Ascending aorta (tissue), 2 donors: ENCODE measurements at regions not wholly inside any gene's neighbourhood (a gene's known extent, or its start where the extent isn't known, plus 50 kb on each side); places are given as distances from the start of the nearest gene placed in this dataset.

ENCODE experiments used
- DNase-seq, 2 donors: peaks; one replicate each; pipeline ENCODE4 v3.0.0-alpha.2; 2019; ENCODE audit warnings: low spot score in 2 of 2
- H3K27ac ChIP-seq, 2 donors: fragments of 200-600 bp; sonication (generic); one replicate each; pipeline ENCODE4 v1.5.1; 2016 to 2017; ENCODE audit warnings: mild to moderate bottlenecking in 1 of 2
- H3K27me3 ChIP-seq: fragments of 200-600 bp; sonication (generic); one replicate; pipeline ENCODE4 v1.5.1; 2017
- H3K36me3 ChIP-seq, 2 donors: fragments of 200-600 bp; sonication (generic); one replicate each; pipeline ENCODE4 v1.5.1; 2016
- H3K4me1 ChIP-seq, 2 donors: fragments of 200-600 bp; sonication (generic); one replicate each; pipeline ENCODE4 v1.5.1; 2016 to 2017; ENCODE audit warnings: mild to moderate bottlenecking in 1 of 2
- H3K4me3 ChIP-seq, 2 donors: fragments of 200-600 bp; sonication (generic); one replicate each; pipeline ENCODE4 v1.5.1; 2016 to 2017; ENCODE audit warnings: mild to moderate bottlenecking in 1 of 2
- H3K9me3 ChIP-seq, 2 donors: fragments of 200-600 bp; sonication (generic); one replicate each; pipeline ENCODE4 v1.5.1; 2016
- intact Hi-C: fragments of 100-400 bp; cut with DNase I; formaldehyde crosslinking; loops from one replicate; pipeline ENCODE4 v1.15.1; 2023
- TF ChIP-seq, protein P1 (sequence below), 3 experiments: fragments of 200-600 bp in 2 of 3; fragments of 450-650 bp in 1 of 3; sonication (generic) in 2 of 3; IDR thresholded peaks; one replicate each; pipeline ENCODE4 v1.5.1; 2016 to 2019; ENCODE audit warnings: antibody characterized with exemption in 3 of 3, mild to moderate bottlenecking in 1 of 3, moderate library complexity in 1 of 3

DNA sequence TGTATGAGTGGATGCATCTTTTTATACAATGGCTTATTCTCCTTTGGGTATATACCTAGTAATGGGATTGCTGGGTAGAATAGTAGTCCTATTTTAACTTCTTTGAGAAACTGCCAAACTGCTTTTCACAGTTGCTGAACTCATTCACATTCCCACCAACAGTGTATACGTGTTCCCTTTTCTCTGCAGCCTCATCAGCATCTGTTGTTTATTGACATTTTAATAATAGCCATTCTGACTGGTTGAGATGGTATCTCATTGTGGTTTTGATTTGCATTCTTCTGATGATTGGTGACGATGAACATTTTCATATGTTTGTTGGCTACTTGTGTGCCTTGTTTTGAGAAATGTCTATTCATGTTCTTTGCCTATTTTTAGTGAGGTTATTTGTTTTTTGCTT lies 687.0 kb upstream of the EPHA5 start:
- no peak for DNase-seq
- H3K36me3 ChIP-seq: no peaks in the 10 kb centered on the region
- TF ChIP-seq, protein P1, sequence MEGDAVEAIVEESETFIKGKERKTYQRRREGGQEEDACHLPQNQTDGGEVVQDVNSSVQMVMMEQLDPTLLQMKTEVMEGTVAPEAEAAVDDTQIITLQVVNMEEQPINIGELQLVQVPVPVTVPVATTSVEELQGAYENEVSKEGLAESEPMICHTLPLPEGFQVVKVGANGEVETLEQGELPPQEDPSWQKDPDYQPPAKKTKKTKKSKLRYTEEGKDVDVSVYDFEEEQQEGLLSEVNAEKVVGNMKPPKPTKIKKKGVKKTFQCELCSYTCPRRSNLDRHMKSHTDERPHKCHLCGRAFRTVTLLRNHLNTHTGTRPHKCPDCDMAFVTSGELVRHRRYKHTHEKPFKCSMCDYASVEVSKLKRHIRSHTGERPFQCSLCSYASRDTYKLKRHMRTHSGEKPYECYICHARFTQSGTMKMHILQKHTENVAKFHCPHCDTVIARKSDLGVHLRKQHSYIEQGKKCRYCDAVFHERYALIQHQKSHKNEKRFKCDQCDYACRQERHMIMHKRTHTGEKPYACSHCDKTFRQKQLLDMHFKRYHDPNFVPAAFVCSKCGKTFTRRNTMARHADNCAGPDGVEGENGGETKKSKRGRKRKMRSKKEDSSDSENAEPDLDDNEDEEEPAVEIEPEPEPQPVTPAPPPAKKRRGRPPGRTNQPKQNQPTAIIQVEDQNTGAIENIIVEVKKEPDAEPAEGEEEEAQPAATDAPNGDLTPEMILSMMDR (IDR thresholded peaks at IDR 0.05): no peak
- H3K27ac ChIP-seq: no peak overlapping the region
- no peaks in the 10 kb centered on the region for H3K27me3 ChIP-seq
- intact Hi-C loops: no loop called here
- no peaks in the 10 kb centered on the region for H3K4me1 ChIP-seq
- H3K4me3 ChIP-seq: no peak overlapping the region
- no peaks in the 10 kb centered on the region for H3K9me3 ChIP-seq

DNA sequence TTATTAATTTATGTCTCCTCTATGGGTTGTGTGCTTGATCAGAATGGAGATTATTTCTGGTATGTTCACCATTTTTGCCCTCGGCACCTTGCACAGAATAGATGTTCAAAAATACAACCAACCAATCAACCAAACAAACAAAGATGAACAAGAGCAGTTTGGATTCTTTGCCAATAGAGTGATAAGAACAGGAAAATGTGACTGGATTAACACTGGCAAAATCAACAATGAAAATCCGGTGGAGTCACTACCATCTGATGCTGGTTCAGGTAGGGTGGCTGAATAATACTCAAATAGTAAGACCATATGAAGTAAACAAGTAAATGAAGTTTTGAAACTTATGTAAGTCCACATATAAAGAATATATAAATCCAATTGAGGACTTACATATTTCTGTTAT lies 685.0 kb upstream of the EPHA5 start:
- intact Hi-C loops: no loop called here

DNA sequence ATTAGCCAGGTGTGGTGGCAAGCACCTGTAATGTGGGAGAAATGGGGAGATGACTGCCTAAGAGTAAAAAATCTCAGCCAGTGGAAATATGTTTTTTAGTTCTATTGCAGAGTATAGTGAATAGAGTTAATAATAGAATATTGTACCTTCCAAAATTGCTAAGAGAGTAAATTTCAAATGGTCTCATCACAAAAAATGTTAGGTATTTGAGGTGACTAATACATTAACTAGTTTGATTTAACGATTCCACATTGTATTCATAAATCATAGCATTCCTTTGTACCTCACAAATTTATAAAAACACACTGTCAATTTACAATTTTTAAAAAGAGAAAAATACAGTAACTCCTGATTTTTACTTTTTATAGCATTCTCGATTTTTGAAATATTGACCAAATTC lies 681.5 kb upstream of the EPHA5 start:
- intact Hi-C loops: no loop called here
- H3K4me1 ChIP-seq: no peaks in the 10 kb centered on the region
- H3K27me3 ChIP-seq: no peaks in the 10 kb centered on the region
- H3K27ac ChIP-seq: no peak overlapping the region
- no peaks in the 10 kb centered on the region for H3K9me3 ChIP-seq
- H3K4me3 ChIP-seq: no peak overlapping the region
- TF ChIP-seq, protein P1 (IDR thresholded peaks at IDR 0.05): no peak
- no peak for DNase-seq
- H3K36me3 ChIP-seq: no peaks in the 10 kb centered on the region

More for the DNA sequence above, 685.0 kb upstream of the EPHA5 start:
- Histone ChIP-seq H3K4me1 (no peaks in the 10 kb centered on the region), H3K9me3 (no peaks in the 10 kb centered on the region), H3K27ac (no peak overlapping the region), H3K4me3 (no peak overlapping the region), H3K27me3 (no peaks in the 10 kb centered on the region), H3K36me3 (no peaks in the 10 kb centered on the region)
- TF ChIP-seq, protein P1 (IDR thresholded peaks at IDR 0.05): no peak
- no peak for DNase-seq

DNA sequence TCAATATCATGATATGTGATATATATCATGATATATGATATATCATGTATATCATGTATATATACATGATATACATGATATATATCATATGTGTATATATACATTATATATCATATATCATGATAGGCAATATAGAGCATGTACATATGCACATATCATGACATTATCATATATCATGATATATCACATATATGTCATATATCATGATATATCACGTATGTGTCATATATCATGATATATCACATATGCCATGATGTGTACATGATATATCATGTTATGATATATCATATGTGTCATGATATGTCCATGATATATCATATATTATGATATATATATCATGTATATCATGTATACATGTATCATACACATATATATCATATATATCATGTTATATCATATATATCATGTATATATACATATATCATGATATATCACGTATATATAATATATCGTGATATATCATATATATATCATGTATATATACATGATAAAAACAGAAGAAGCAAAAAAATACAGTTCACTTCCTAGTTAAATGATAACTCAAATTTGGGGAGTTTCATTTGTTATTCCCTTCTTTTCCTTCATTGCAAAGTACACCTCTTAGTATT lies 670.1 kb upstream of the EPHA5 start:
- H3K4me3 ChIP-seq: no peak overlapping the region
- TF ChIP-seq, protein P1 (IDR thresholded peaks at IDR 0.05): no peak
- no peaks in the 10 kb centered on the region for H3K9me3 ChIP-seq
- no peaks in the 10 kb centered on the region for H3K4me1 ChIP-seq
- intact Hi-C loops: no loop called here
- H3K27me3 ChIP-seq: no peaks in the 10 kb centered on the region
- H3K27ac ChIP-seq: no peak overlapping the region
- H3K36me3 ChIP-seq: no peaks in the 10 kb centered on the region
- no peak for DNase-seq

DNA sequence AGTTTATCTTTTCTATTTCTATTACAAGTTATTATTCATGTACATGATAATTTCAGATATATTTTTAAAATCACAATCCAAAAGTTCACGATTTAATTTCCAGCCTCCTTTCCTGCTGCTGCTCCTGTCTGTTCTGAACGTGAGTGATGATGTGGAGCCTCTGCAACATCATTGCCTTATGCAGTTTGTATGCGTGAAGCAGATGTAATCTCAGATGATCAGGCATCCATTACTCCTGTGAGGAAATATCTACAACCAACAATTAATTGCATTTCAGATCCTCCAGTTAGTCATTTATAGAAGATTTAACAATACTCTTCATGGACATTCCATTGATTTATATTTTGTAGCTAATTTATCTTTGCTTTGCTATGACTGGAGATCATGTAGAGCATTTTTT lies 668.7 kb upstream of the EPHA5 start:
- intact Hi-C loops: no loop called here
- DNase-seq: no peak
- H3K9me3 ChIP-seq: no peaks in the 10 kb centered on the region

More for the DNA sequence above, 668.7 kb upstream of the EPHA5 start:
- H3K4me1 ChIP-seq: no peaks in the 10 kb centered on the region
- no peaks in the 10 kb centered on the region for H3K36me3 ChIP-seq
- no peak overlapping the region for H3K4me3 ChIP-seq
- H3K27me3 ChIP-seq: no peaks in the 10 kb centered on the region
- TF ChIP-seq, protein P1 (IDR thresholded peaks at IDR 0.05): no peak
- H3K27ac ChIP-seq: no peak overlapping the region
